ENCODE measurements at regions not wholly inside any gene's neighbourhood (a gene's known extent, or its start where the extent isn't known, plus 50 kb on each side); places are given as distances from the start of the nearest gene placed in this dataset.

- BruUV-seq (replicated peaks): no TSS peak
- in situ Hi-C loops (cut with HindIII; ENCODE audit: extremely low pct_ligation_motif_present, low pct_unique_long_range_greater_than_20kb) (no loop called here), intact Hi-C loops (cut with micrococcal nuclease; ENCODE audit: unreplicated experiment) (no loop called here)
- H4K20me1 ChIP-seq (ENCODE audit: insufficient read depth, low read length): peaks cover 3% of the 10 kb centered on the region; the same call in 1 of the 2 replicates
- no peak for FAIRE-seq
- H3K79me2 ChIP-seq (ENCODE audit: insufficient read depth, low read length): no peaks in the 10 kb centered on the region
- no peak overlapping the region for H3K9ac ChIP-seq (ENCODE audit: insufficient read depth, low read depth, low read length)
- H3K27me3 ChIP-seq (ENCODE audit: control insufficient read depth in 1 of 2, insufficient read depth in 2 of 2, low read length in 2 of 2): peaks cover 5 to 63% of the 10 kb centered on the region in 2 experiments
- H3K4me1 ChIP-seq (ENCODE audit: insufficient read depth, low read length): peaks cover 11% of the 10 kb centered on the region
- 9% methylated on average over 5 of the region's 6 CpGs for WGBS (ENCODE audit: low lambda C conversion rate)
- no peaks in the 10 kb centered on the region for H3K9me3 ChIP-seq (ENCODE audit: low read length)
- H3K27ac ChIP-seq (ENCODE audit: extremely low read length, insufficient read depth, low read length): no peak overlapping the region
- no peak overlapping the region for H2AFZ ChIP-seq (ENCODE audit: low read length)
- CTCF ChIA-PET (ENCODE audit: low intra/inter-chr PET ratio, low total read pairs): no interaction called here
- POLR2A ChIA-PET: no interaction called here
- no peak overlapping the region for H3K4me2 ChIP-seq (ENCODE audit: low read depth, low read length)
- TF ChIP-seq ZNF629 (CRISPR knock-in tag; conservative IDR thresholded peaks at IDR 0.05) (0 out of 2 replicates have a peak, but pooled peaks have one; percentile 24), ZKSCAN5 (CRISPR knock-in tag; IDR thresholded peaks at IDR 0.05) (no peak)
- no peak for ATAC-seq
- H3K4me3 ChIP-seq (replicated peaks in 1 of 3; ENCODE audit: insufficient read depth in 1 of 3, low read depth in 2 of 3, low read length in 3 of 3): no peak overlapping the region
- H3K36me3 ChIP-seq (replicated peaks in 1 of 2; ENCODE audit: control insufficient read depth in 1 of 2, insufficient read depth in 2 of 2, low read length in 2 of 2): no peaks in the 10 kb centered on the region
- DNase-seq (ENCODE audit: low spot score): no peak
These were observed 115.8 kb upstream of the WNT4 start for GRCh38 chr1:22258698-22259097.

- POLR2A ChIA-PET: no interaction called here
- H3K4me1 ChIP-seq (ENCODE audit: insufficient read depth, low read length): peaks cover 11% of the 10 kb centered on the region
- ATAC-seq (peak; percentile 49; the same call in 2 of the 3 replicates), FAIRE-seq (no peak), DNase-seq (ENCODE audit: low spot score) (no peak)
- BruUV-seq (replicated peaks): no TSS peak
- no peak overlapping the region for H3K27ac ChIP-seq (ENCODE audit: extremely low read length, insufficient read depth, low read length)
- no peak overlapping the region for H3K9ac ChIP-seq (ENCODE audit: insufficient read depth, low read depth, low read length)
- no peak overlapping the region for H3K4me3 ChIP-seq (replicated peaks in 1 of 3; ENCODE audit: insufficient read depth in 1 of 3, low read depth in 2 of 3, low read length in 3 of 3)
- no peaks in the 10 kb centered on the region for H3K36me3 ChIP-seq (replicated peaks in 1 of 2; ENCODE audit: control insufficient read depth in 1 of 2, insufficient read depth in 2 of 2, low read length in 2 of 2)
- intact Hi-C loops (cut with micrococcal nuclease; ENCODE audit: unreplicated experiment) (no loop called here), in situ Hi-C loops (cut with HindIII; ENCODE audit: extremely low pct_ligation_motif_present, low pct_unique_long_range_greater_than_20kb) (no loop called here)
- H3K9me3 ChIP-seq (ENCODE audit: low read length): no peaks in the 10 kb centered on the region
- CTCF ChIA-PET (ENCODE audit: low intra/inter-chr PET ratio, low total read pairs): no interaction called here
- H4K20me1 ChIP-seq (ENCODE audit: insufficient read depth, low read length): peaks cover 3% of the 10 kb centered on the region; the same call in 1 of the 2 replicates
- no peak overlapping the region for H3K4me2 ChIP-seq (ENCODE audit: low read depth, low read length)
- no peak overlapping the region for H2AFZ ChIP-seq (ENCODE audit: low read length)
- no peaks in the 10 kb centered on the region for H3K79me2 ChIP-seq (ENCODE audit: insufficient read depth, low read length)
- WGBS (ENCODE audit: low lambda C conversion rate): 1% methylated on average over 11 of the region's 18 CpGs
- H3K27me3 ChIP-seq (ENCODE audit: control insufficient read depth in 1 of 2, insufficient read depth in 2 of 2, low read length in 2 of 2): peaks cover 5 to 66% of the 10 kb centered on the region in 2 experiments
- no peak for TF ChIP-seq ZEB1 (IDR thresholded peaks at IDR 0.05; ENCODE audit: insufficient replicate concordance, low read depth)
- no peak for TF ChIP-seq RFXANK (CRISPR knock-in tag; IDR thresholded peaks at IDR 0.05)
- no peak for TF ChIP-seq MED8 (CRISPR knock-in tag; IDR thresholded peaks at IDR 0.05; ENCODE audit: insufficient replicate concordance)
- no peak for TF ChIP-seq ZNF484 (CRISPR knock-in tag; IDR thresholded peaks at IDR 0.05; ENCODE audit: borderline replicate concordance, low read depth)
- no peak for TF ChIP-seq THRA (CRISPR knock-in tag; IDR thresholded peaks at IDR 0.05; ENCODE audit: borderline replicate concordance)
These were observed 116.8 kb upstream of the WNT4 start for GRCh38 chr1:22259551-22260282.

All from HepG2 (cell line).